ENCODE measurements at regions not wholly inside any gene's neighbourhood (a gene's known extent, or its start where the extent isn't known, plus 50 kb on each side); places are given as distances from the start of the nearest gene placed in this dataset. TPM values are rescaled to one million over a fixed set of nuclear protein-coding genes. Genes with fewer than 3 reads are reported as not detected.

- H3K4me1 ChIP-seq (ENCODE audit: control insufficient read depth in 3 of 3, insufficient read depth in 3 of 3, low read length in 3 of 3), result peaks cover 0 to 5% (median 0%) of the 10 kb centered on the region in 3 donors
- H3K36me3 ChIP-seq (ENCODE audit: control insufficient read depth in 3 of 3, insufficient read depth in 3 of 3, low read length in 3 of 3), result no peaks in the 10 kb centered on the region
- H3K27me3 ChIP-seq (ENCODE audit: control insufficient read depth in 3 of 3, insufficient read depth in 3 of 3, low read length in 3 of 3), result no peaks in the 10 kb centered on the region
- no peak overlapping the region for H3K9ac ChIP-seq (ENCODE audit: low read depth in 1 of 3, low read length in 3 of 3)
- no peak overlapping the region for H3K27ac ChIP-seq (ENCODE audit: low read depth, low read length)
- no peaks in the 10 kb centered on the region for H3K9me3 ChIP-seq (ENCODE audit: control insufficient read depth in 3 of 3, low read length in 3 of 3)
- H3K4me3 ChIP-seq (ENCODE audit: low read length in 3 of 3), result no peak overlapping the region
Measured at GRCh38 chr2:51103205-51103604, 71.3 kb upstream of the NRXN1 start.

GRCh38 chr2:51093016-51093415, 61.1 kb upstream of the NRXN1 start:
- H3K9ac ChIP-seq (ENCODE audit: low read depth in 1 of 3, low read length in 3 of 3), result no peak overlapping the region
- H3K27ac ChIP-seq (ENCODE audit: low read depth, low read length), result no peak overlapping the region
- no peak overlapping the region for H3K4me3 ChIP-seq (ENCODE audit: low read length in 3 of 3)
- H3K36me3 ChIP-seq (ENCODE audit: control insufficient read depth in 3 of 3, insufficient read depth in 3 of 3, low read length in 3 of 3), result no peaks in the 10 kb centered on the region
- H3K27me3 ChIP-seq (ENCODE audit: control insufficient read depth in 3 of 3, insufficient read depth in 3 of 3, low read length in 3 of 3), result no peaks in the 10 kb centered on the region
- H3K9me3 ChIP-seq (ENCODE audit: control insufficient read depth in 3 of 3, low read length in 3 of 3), result no peaks in the 10 kb centered on the region
- no peaks in the 10 kb centered on the region for H3K4me1 ChIP-seq (ENCODE audit: control insufficient read depth in 3 of 3, insufficient read depth in 3 of 3, low read length in 3 of 3)

- H3K9me3 ChIP-seq (ENCODE audit: control insufficient read depth in 3 of 3, low read length in 3 of 3), result no peaks in the 10 kb centered on the region
- H3K4me3 ChIP-seq (ENCODE audit: low read length in 3 of 3), result no peak overlapping the region
- H3K4me1 ChIP-seq (ENCODE audit: control insufficient read depth in 3 of 3, insufficient read depth in 3 of 3, low read length in 3 of 3), result no peaks in the 10 kb centered on the region
- H3K36me3 ChIP-seq (ENCODE audit: control insufficient read depth in 3 of 3, insufficient read depth in 3 of 3, low read length in 3 of 3), result no peaks in the 10 kb centered on the region
- H3K9ac ChIP-seq (ENCODE audit: low read depth in 1 of 3, low read length in 3 of 3), result no peak overlapping the region
- no peak overlapping the region for H3K27ac ChIP-seq (ENCODE audit: low read depth, low read length)
- H3K27me3 ChIP-seq (ENCODE audit: control insufficient read depth in 3 of 3, insufficient read depth in 3 of 3, low read length in 3 of 3), result no peaks in the 10 kb centered on the region
Measured at GRCh38 chr2:51085420-51086068, 53.6 kb upstream of the NRXN1 start.

- Histone ChIP-seq H3K4me1 (ENCODE audit: control insufficient read depth in 3 of 3, insufficient read depth in 3 of 3, low read length in 3 of 3) (no peaks in the 10 kb centered on the region), H3K9ac (ENCODE audit: low read depth in 1 of 3, low read length in 3 of 3) (no peak overlapping the region), H3K9me3 (ENCODE audit: control insufficient read depth in 3 of 3, low read length in 3 of 3) (no peaks in the 10 kb centered on the region), H3K27ac (ENCODE audit: low read depth, low read length) (no peak overlapping the region), H3K36me3 (ENCODE audit: control insufficient read depth in 3 of 3, insufficient read depth in 3 of 3, low read length in 3 of 3) (no peaks in the 10 kb centered on the region), H3K27me3 (ENCODE audit: control insufficient read depth in 3 of 3, insufficient read depth in 3 of 3, low read length in 3 of 3) (no peaks in the 10 kb centered on the region), H3K4me3 (ENCODE audit: low read length in 3 of 3) (no peak overlapping the region)
Measured at GRCh38 chr2:51084750-51085149, 52.8 kb upstream of the NRXN1 start.

Small RNA genes in the stretch of these regions (small RNA-seq; reads per million reads assigned to genes)
- gene AC010967.3 (not detected), gene AC069157.1 (not detected), gene AC097463.2 (not detected), gene CRYGGP (not detected), gene MIR4431 (not detected), gene RF00019 (not detected), gene RF00424 (not detected), gene RNU6-997P (not detected)
